ENCODE measurements at regions not wholly inside any gene's neighbourhood (a gene's known extent, or its start where the extent isn't known, plus 50 kb on each side); places are given as distances from the start of the nearest gene placed in this dataset.
"Not testable (repeated sequence)": the region's sequence is repeated elsewhere in the genome, so short reads cannot be mapped to it uniquely, and the experiment has no call there.

- ATAC-seq (ENCODE audit: low FRiP score): no peak
- Histone ChIP-seq H3K9me3 (ENCODE audit: control insufficient read depth, low read length) (no peaks in the 10 kb centered on the region), H3K4me3 (ENCODE audit: low read length in 2 of 2) (no peak overlapping the region), H3K36me3 (ENCODE audit: control insufficient read depth in 1 of 2, insufficient read depth in 2 of 2, low read length in 1 of 2) (no peaks in the 10 kb centered on the region), H3K27me3 (ENCODE audit: control insufficient read depth in 1 of 2, insufficient read depth in 2 of 2, low read length in 1 of 2) (no peaks in the 10 kb centered on the region), H3K4me1 (ENCODE audit: control insufficient read depth in 1 of 2, insufficient read depth in 2 of 2, low read length in 2 of 2) (no peaks in the 10 kb centered on the region), H3K27ac (ENCODE audit: low read depth in 1 of 2, low read length in 2 of 2) (no peak overlapping the region)
- intact Hi-C loops (cut with DNase I): no loop called here
- WGBS, 2 donors: 78 to 79% methylated on average over 2 of the region's 2 CpGs
- DNase-seq: no peak
Observed at GRCh38 chr15:96207377-96208006, 123.0 kb upstream of the NR2F2 start.

- intact Hi-C loops (cut with DNase I): no loop called here
- DNase-seq (no peak), ATAC-seq (ENCODE audit: low FRiP score) (no peak)
- Histone ChIP-seq H3K9me3 (ENCODE audit: control insufficient read depth, low read length) (no peaks in the 10 kb centered on the region), H3K27me3 (ENCODE audit: control insufficient read depth in 1 of 2, insufficient read depth in 2 of 2, low read length in 1 of 2) (no peaks in the 10 kb centered on the region), H3K36me3 (ENCODE audit: control insufficient read depth in 1 of 2, insufficient read depth in 2 of 2, low read length in 1 of 2) (no peaks in the 10 kb centered on the region), H3K4me3 (ENCODE audit: low read length in 2 of 2) (no peak overlapping the region), H3K4me1 (ENCODE audit: control insufficient read depth in 1 of 2, insufficient read depth in 2 of 2, low read length in 2 of 2) (no peaks in the 10 kb centered on the region), H3K27ac (ENCODE audit: low read depth in 1 of 2, low read length in 2 of 2) (no peak overlapping the region)
- WGBS, 2 donors: 78 to 81% methylated on average over 8 of the region's 8 CpGs
Observed at GRCh38 chr15:96209285-96209735, 121.2 kb upstream of the NR2F2 start.

GRCh38 chr15:96213045-96213444 is 117.5 kb upstream of the NR2F2 start:
- ATAC-seq (ENCODE audit: low FRiP score) (no peak), DNase-seq (no peak)
- Histone ChIP-seq H3K36me3 (ENCODE audit: control insufficient read depth in 1 of 2, insufficient read depth in 2 of 2, low read length in 1 of 2) (no peaks in the 10 kb centered on the region), H3K9me3 (ENCODE audit: control insufficient read depth, low read length) (no peaks in the 10 kb centered on the region), H3K4me1 (ENCODE audit: control insufficient read depth in 1 of 2, insufficient read depth in 2 of 2, low read length in 2 of 2) (no peaks in the 10 kb centered on the region), H3K4me3 (ENCODE audit: low read length in 2 of 2) (no peak overlapping the region), H3K27me3 (ENCODE audit: control insufficient read depth in 1 of 2, insufficient read depth in 2 of 2, low read length in 1 of 2) (no peaks in the 10 kb centered on the region), H3K27ac (ENCODE audit: low read depth in 1 of 2, low read length in 2 of 2) (no peak overlapping the region)
- WGBS, 2 donors: 85 to 90% methylated on average over 2 of the region's 2 CpGs
- intact Hi-C loops (cut with DNase I): no loop called here

GRCh38 chr15:96213896-96214295 is 116.6 kb upstream of the NR2F2 start:
- Histone ChIP-seq H3K27ac (ENCODE audit: low read depth in 1 of 2, low read length in 2 of 2) (no peak overlapping the region), H3K4me1 (ENCODE audit: control insufficient read depth in 1 of 2, insufficient read depth in 2 of 2, low read length in 2 of 2) (no peaks in the 10 kb centered on the region), H3K36me3 (ENCODE audit: control insufficient read depth in 1 of 2, insufficient read depth in 2 of 2, low read length in 1 of 2) (no peaks in the 10 kb centered on the region), H3K4me3 (ENCODE audit: low read length in 2 of 2) (no peak overlapping the region), H3K27me3 (ENCODE audit: control insufficient read depth in 1 of 2, insufficient read depth in 2 of 2, low read length in 1 of 2) (no peaks in the 10 kb centered on the region), H3K9me3 (ENCODE audit: control insufficient read depth, low read length) (no peaks in the 10 kb centered on the region)
- intact Hi-C loops (cut with DNase I): no loop called here
- ATAC-seq (ENCODE audit: low FRiP score) (no peak), DNase-seq (no peak)
- 40% methylated on average over 4 of the region's 4 CpGs for WGBS, 2 donors

- H3K27me3 ChIP-seq (ENCODE audit: control insufficient read depth in 1 of 2, insufficient read depth in 2 of 2, low read length in 1 of 2); H3K4me1 ChIP-seq (ENCODE audit: control insufficient read depth in 1 of 2, insufficient read depth in 2 of 2, low read length in 2 of 2); DNase-seq; H3K36me3 ChIP-seq (ENCODE audit: control insufficient read depth in 1 of 2, insufficient read depth in 2 of 2, low read length in 1 of 2); intact Hi-C loops (cut with DNase I); H3K27ac ChIP-seq (ENCODE audit: low read depth in 1 of 2, low read length in 2 of 2); H3K4me3 ChIP-seq (ENCODE audit: low read length in 2 of 2); ATAC-seq (ENCODE audit: low FRiP score); H3K9me3 ChIP-seq (ENCODE audit: control insufficient read depth, low read length): not testable (repeated sequence)
- no CpG with 5 or more reads among the region's 1 CpG for WGBS, 2 donors
Observed at GRCh38 chr15:96216481-96216880, 114.0 kb upstream of the NR2F2 start.

- H3K36me3 ChIP-seq (ENCODE audit: control insufficient read depth in 1 of 2, insufficient read depth in 2 of 2, low read length in 1 of 2): no peaks in the 10 kb centered on the region
- no peaks in the 10 kb centered on the region for H3K27me3 ChIP-seq (ENCODE audit: control insufficient read depth in 1 of 2, insufficient read depth in 2 of 2, low read length in 1 of 2)
- H3K9me3 ChIP-seq (ENCODE audit: control insufficient read depth, low read length): no peaks in the 10 kb centered on the region
- H3K4me3 ChIP-seq (ENCODE audit: low read length in 2 of 2): no peak overlapping the region
- intact Hi-C loops (cut with DNase I): no loop called here
- H3K4me1 ChIP-seq (ENCODE audit: control insufficient read depth in 1 of 2, insufficient read depth in 2 of 2, low read length in 2 of 2): no peaks in the 10 kb centered on the region
- DNase-seq (no peak), ATAC-seq (ENCODE audit: low FRiP score) (no peak)
- no peak overlapping the region for H3K27ac ChIP-seq (ENCODE audit: low read depth in 1 of 2, low read length in 2 of 2)
- WGBS, 2 donors: 96% methylated on average over 1 of the region's 1 CpG
Observed at GRCh38 chr15:96217983-96218382, 112.5 kb upstream of the NR2F2 start.

GRCh38 chr15:96218623-96219455 is 111.7 kb upstream of the NR2F2 start:
- H3K36me3 ChIP-seq (ENCODE audit: control insufficient read depth in 1 of 2, insufficient read depth in 2 of 2, low read length in 1 of 2): no peaks in the 10 kb centered on the region
- H3K27me3 ChIP-seq (ENCODE audit: control insufficient read depth in 1 of 2, insufficient read depth in 2 of 2, low read length in 1 of 2): no peaks in the 10 kb centered on the region
- H3K4me3 ChIP-seq (ENCODE audit: low read length in 2 of 2): no peak overlapping the region
- intact Hi-C loops (cut with DNase I): no loop called here
- no peaks in the 10 kb centered on the region for H3K9me3 ChIP-seq (ENCODE audit: control insufficient read depth, low read length)
- no peaks in the 10 kb centered on the region for H3K4me1 ChIP-seq (ENCODE audit: control insufficient read depth in 1 of 2, insufficient read depth in 2 of 2, low read length in 2 of 2)
- 79 to 80% methylated on average over 5 of the region's 5 CpGs for WGBS, 2 donors
- H3K27ac ChIP-seq (ENCODE audit: low read depth in 1 of 2, low read length in 2 of 2): no peak overlapping the region
- no peak for ATAC-seq (ENCODE audit: low FRiP score)
- DNase-seq: no peak

- H3K36me3 ChIP-seq (ENCODE audit: control insufficient read depth in 1 of 2, insufficient read depth in 2 of 2, low read length in 1 of 2): no peaks in the 10 kb centered on the region
- no peak overlapping the region for H3K27ac ChIP-seq (ENCODE audit: low read depth in 1 of 2, low read length in 2 of 2)
- no peak for ATAC-seq (ENCODE audit: low FRiP score)
- no peak for DNase-seq
- no peaks in the 10 kb centered on the region for H3K27me3 ChIP-seq (ENCODE audit: control insufficient read depth in 1 of 2, insufficient read depth in 2 of 2, low read length in 1 of 2)
- H3K4me3 ChIP-seq (ENCODE audit: low read length in 2 of 2): no peak overlapping the region
- intact Hi-C loops (cut with DNase I): no loop called here
- WGBS, 2 donors: 72 to 85% methylated on average over 3 of the region's 3 CpGs
- no peaks in the 10 kb centered on the region for H3K4me1 ChIP-seq (ENCODE audit: control insufficient read depth in 1 of 2, insufficient read depth in 2 of 2, low read length in 2 of 2)
- H3K9me3 ChIP-seq (ENCODE audit: control insufficient read depth, low read length): no peaks in the 10 kb centered on the region
Observed at GRCh38 chr15:96219681-96220080, 110.8 kb upstream of the NR2F2 start.

GRCh38 chr15:96220657-96221056 is 109.8 kb upstream of the NR2F2 start:
- ATAC-seq (ENCODE audit: low FRiP score): no peak
- intact Hi-C loops (cut with DNase I): no loop called here
- 69 to 88% methylated on average over 3 of the region's 3 CpGs for WGBS, 2 donors

More at GRCh38 chr15:96220657-96221056, 109.8 kb upstream of the NR2F2 start:
- DNase-seq: no peak
- Histone ChIP-seq H3K27ac (ENCODE audit: low read depth in 1 of 2, low read length in 2 of 2) (no peak overlapping the region), H3K36me3 (ENCODE audit: control insufficient read depth in 1 of 2, insufficient read depth in 2 of 2, low read length in 1 of 2) (no peaks in the 10 kb centered on the region), H3K27me3 (ENCODE audit: control insufficient read depth in 1 of 2, insufficient read depth in 2 of 2, low read length in 1 of 2) (no peaks in the 10 kb centered on the region), H3K9me3 (ENCODE audit: control insufficient read depth, low read length) (no peaks in the 10 kb centered on the region), H3K4me3 (ENCODE audit: low read length in 2 of 2) (no peak overlapping the region), H3K4me1 (ENCODE audit: control insufficient read depth in 1 of 2, insufficient read depth in 2 of 2, low read length in 2 of 2) (no peaks in the 10 kb centered on the region)

Measured in aorta (tissue), 5 donors.